SKM-1 (cell line): ENCODE measurements at regions not wholly inside any gene's neighbourhood (a gene's known extent, or its start where the extent isn't known, plus 50 kb on each side); places are given as distances from the start of the nearest gene placed in this dataset.
"Not testable (repeated sequence)": the region's sequence is repeated elsewhere in the genome, so short reads cannot be mapped to it uniquely, and the experiment has no call there.

Experiments
- DNase-seq: peaks from one replicate; lab custom pipeline; 2025; ENCODE audit not compliant: unreplicated experiment; lab: John Stamatoyannopoulos, UW

GRCh38 chr3:174538151-174538550 lies 321.0 kb upstream of the NAALADL2 start:
- no peak for DNase-seq

GRCh38 chr3:174540116-174540908 lies 318.8 kb upstream of the NAALADL2 start:
- DNase-seq: no peak

DNA sequence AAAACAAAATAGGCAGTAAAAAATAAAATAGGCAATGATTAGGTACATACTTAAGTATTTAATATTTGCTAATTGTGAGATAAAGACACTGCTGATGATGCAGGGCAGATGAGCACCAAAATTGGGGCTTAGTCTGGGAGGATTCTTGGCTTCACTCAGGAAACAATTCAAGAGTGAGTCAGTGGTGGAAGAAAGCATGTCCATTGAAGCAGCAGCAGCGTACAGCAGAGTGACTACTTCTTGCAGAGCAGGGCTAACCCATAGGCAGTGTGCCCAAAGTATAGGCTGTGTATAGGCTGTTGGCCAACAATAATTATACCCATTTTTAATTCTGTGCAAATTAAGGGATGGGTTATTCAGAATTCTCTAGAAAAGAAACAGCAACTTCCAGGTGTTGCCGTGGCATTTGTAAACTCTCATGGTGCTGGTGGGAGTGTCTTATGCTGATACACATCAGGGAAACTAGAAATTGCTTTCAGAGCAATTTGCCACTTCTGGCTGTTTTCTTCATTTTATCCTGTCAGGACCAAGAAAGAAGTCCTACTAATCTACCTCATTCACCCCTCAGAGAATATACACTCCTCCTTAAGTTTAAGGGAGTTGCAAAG lies 317.3 kb upstream of the NAALADL2 start:
- DNase-seq: no peak

- no peak for DNase-seq
These were observed 311.2 kb upstream of the NAALADL2 start for GRCh38 chr3:174547801-174548435.

GRCh38 chr3:174548841-174549623 lies 310.1 kb upstream of the NAALADL2 start:
- no peak for DNase-seq

- DNase-seq: no peak
These were observed 277.6 kb upstream of the NAALADL2 start for GRCh38 chr3:174581558-174581957.

DNA sequence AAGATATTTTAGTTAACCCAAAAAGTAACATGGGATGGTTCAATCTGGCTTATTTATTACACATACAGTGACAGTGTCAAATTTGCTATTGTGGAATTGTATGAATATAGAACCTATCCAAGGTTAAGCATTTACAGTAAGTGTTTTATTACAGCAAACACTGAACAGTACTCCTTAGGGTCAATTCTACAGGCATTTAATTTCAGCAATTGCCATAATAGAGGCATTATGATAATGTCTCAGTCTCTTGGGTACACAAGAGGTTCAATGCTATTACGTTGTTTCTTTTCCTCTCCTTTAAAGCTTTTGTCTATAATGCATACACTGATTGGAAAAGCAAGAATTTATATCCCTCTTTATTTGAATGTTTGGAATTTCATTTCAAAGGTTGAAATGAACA lies 275.7 kb upstream of the NAALADL2 start:
- DNase-seq: no peak

DNA sequence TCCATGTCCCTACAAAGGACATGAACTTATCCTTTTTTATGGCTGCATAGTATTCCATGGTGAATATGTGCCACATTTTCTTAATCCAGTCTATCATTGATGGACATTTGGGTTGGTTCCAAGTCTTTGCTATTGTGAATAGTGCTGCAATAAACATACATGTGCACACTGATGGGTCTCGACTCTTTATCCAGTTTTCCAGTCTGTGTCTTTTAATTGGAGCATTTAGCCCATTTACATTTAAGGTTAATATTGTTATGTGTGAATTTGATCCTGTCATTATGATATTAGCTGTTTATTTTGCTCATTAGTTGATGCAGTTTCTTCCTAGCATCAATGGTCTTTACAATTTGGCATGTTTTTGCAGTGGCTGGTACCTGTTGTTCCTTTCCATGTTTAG lies 272.0 kb upstream of the NAALADL2 start:
- DNase-seq: not testable (repeated sequence)

- no peak for DNase-seq
These were observed 262.6 kb upstream of the NAALADL2 start for GRCh38 chr3:174596447-174596982.

DNA sequence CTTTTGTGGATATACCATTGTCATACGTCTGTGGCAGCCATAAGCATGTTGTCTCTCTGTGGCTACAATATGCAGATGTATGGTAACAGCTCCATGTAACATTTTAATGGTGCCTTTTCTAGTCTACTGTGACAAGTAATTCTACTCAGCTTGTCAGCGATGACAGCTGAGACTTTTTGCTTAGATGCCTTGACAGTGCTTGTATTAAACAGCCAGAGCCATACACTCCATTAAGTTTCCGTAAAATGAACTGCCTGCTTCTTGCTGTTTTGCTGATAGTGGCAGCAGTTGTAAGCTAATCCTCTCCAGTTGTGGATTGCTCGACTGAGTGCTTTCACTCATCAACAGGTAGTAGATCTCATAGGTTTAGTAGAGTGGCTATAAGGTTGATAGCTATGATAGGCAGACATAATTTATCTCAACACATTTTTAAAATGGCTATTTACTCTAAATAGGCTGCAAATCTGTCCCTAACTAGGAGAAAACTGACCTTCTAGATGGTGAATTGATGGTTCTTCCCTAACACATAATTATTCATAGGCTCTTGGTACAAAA lies 260.2 kb upstream of the NAALADL2 start:
- DNase-seq: no peak

DNA sequence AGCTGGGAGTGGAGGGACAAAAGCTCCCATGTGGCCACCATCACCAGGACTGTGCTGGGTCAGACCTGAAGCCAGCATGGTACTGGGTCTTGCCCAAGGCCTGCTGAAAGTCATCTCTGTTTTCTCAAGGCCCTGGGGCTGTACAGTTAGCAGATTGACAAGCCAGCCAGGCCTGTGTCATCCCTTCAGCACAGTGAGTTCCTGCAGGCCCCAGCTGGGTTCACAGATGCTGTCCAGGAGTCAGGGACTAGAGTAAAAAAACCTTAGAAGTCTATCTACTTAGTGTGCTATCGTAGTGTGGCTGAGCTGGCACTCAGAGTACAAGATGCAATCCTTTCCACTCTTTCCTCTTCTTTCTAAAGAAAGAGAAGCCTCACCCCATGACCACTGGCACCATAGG lies 246.0 kb upstream of the NAALADL2 start:
- DNase-seq: no peak

GRCh38 chr3:174614036-174614435 lies 245.1 kb upstream of the NAALADL2 start:
- no peak for DNase-seq

DNA sequence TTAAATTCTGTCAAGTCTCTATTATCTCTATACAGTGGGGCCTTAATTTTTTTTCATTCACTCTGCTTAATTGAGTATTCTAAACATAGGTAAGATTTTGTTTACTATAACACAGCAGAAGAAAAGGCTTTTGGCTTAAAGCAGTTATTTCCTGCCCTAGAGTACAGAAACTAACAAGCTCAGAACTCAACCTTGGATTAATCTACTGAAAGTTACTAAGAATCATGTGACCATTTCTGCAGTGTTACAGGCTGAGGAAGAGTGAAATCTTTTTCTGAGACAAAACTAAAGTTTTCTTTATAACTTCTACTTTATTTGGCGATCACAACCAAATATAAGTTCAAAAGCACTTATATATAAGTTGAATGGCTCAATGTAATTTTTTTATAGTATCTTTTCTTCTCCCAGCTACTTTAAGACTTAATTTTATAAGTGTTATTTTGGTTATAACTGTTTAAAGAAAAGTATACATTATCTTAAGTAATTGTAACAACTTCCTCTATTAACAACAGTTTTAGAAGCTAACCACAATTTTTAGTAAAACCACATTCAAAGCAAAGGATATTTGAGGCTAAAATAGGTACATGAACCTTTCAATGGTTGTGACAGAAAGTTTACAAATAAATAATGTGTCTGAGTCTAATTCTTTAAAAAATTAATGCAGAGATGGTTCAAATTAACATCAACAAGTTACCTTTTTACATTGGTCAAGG lies 240.6 kb upstream of the NAALADL2 start:
- DNase-seq: no peak

DNA sequence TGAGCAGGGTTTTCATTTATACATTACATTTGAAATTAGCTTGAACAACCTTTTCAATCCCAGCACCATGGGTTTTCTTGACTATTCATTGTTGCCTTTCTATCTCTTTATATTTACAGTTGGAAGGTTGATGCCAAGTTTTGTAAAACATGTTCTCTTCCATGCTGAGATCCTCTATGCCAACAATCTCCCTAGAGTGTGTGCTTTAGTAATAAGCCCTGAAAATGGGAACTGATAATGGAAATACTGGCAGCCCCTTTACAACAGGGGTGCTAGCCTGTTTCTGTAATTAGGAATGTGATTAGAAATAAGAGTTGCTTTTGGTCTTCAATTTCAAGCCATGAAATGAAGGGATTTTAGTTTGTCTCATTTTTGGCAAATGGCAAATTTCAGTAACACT lies 239.9 kb upstream of the NAALADL2 start:
- no peak for DNase-seq

DNA sequence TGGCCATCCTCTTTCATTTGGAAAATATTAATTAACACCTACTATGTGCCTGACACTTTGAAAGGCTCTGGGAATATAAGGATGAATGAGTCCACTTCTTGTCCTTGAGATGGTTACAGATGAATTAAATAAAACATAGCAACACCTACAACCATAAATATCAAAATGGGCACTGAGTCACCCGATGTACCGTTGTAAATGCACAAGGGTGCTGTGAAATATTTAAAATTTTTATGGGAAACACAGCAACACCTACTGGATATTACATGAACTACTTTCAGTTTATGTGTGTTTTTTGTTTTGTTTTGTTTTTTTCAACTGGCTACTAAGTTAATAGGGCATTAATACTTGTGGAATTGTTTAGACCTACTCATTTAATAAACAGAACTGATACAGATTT lies 239.0 kb upstream of the NAALADL2 start:
- no peak for DNase-seq

DNA sequence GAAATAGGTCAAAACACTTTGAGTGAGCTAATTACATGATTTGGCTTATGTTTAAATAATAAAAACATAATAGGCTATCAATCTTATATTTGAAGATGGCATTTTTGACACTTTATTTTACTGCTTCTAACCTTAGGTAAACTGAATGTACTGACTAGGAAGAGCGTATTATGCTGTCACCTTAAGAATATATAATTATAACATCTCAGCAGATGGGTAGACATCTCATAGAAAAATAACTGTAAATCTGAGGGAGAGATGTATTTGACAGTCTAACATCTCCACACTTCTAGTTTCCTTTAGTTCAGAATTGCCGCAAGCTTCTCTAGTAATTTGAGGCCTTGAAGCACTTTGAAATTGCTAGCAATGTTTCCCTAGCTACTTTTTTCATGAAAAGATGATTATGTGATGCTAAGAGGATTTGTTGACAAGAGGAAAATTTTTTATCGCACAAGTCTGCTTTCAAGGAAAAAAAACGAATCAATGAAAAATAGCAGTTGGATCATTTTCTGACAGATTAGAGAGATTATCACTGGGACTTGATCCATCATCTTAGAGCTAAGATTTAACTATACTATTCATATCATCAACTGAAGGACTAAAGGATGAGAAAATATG lies 238.2 kb upstream of the NAALADL2 start:
- DNase-seq: no peak

GRCh38 chr3:174633342-174633741 lies 225.8 kb upstream of the NAALADL2 start:
- DNase-seq: no peak

GRCh38 chr3:174636451-174636850 lies 222.7 kb upstream of the NAALADL2 start:
- no peak for DNase-seq

DNA sequence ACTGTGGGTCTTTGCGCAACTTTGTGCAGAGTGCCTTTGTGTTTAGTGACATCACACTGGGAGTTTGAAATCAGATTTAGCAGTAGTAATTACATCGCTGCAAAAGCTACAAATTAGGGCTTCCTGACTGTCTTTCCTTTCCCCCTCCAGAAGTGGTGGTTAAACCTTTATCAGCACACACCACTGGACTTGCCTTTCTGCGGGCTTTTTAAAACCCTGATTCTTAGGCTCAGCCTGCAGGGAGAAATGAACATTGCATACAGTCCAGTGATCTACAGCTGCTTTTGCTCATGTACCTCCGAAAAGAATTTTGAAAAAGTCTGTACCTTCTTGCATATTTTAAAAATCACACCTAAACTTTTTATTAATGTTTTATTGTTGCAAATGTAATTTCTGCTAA lies 219.7 kb upstream of the NAALADL2 start:
- DNase-seq: no peak

GRCh38 chr3:174639970-174640369 lies 219.2 kb upstream of the NAALADL2 start:
- no peak for DNase-seq
